WTC11 (cell line): ENCODE measurements at regions not wholly inside any gene's neighbourhood (a gene's known extent, or its start where the extent isn't known, plus 50 kb on each side); places are given as distances from the start of the nearest gene placed in this dataset.

Experiments used
- ATAC-seq: fragments of 200-7000 bp; cut with Tn5 transposase; 2 replicates; pipeline ENCODE4 v1.10.0; 2021; ENCODE audit warnings: mild to moderate bottlenecking, moderate library complexity
- CTCF ChIA-PET: fragments of 300-600 bp; sonication (Branson Sonifier 250); formaldehyde crosslinking; loops from one replicate; lab custom pipeline; 2021; ENCODE audit warnings: antibody characterized with exemption; lab: Charles Lee
- POLR2A ChIA-PET: fragments of 350-600 bp; sonication (Branson Sonifier 250); formaldehyde crosslinking; loops from one replicate; lab custom pipeline; 2021; ENCODE audit warnings: antibody characterized with exemption; lab: Charles Lee
- DNase-seq: peaks from one replicate; pipeline ENCODE4 v3.0.0; 2021; ENCODE audit warnings: low spot score
- H3K27ac Mint-ChIP-seq: 2 replicates; pipeline ENCODE4 v1.8.0; 2021; ENCODE audit warnings: mixed read lengths
- H3K27me3 Mint-ChIP-seq: 2 replicates; pipeline ENCODE4 v1.8.0; 2021; ENCODE audit warnings: low read depth, mild to moderate bottlenecking, moderate library complexity, mixed read lengths
- H3K36me3 Mint-ChIP-seq: 2 replicates; pipeline ENCODE4 v1.8.0; 2021; ENCODE audit warnings: mixed read lengths
- H3K4me1 Mint-ChIP-seq: 2 replicates; pipeline ENCODE4 v1.8.0; 2022; ENCODE audit warnings: mixed read lengths
- H3K4me3 Mint-ChIP-seq: 2 replicates; pipeline ENCODE4 v1.8.0; 2021; ENCODE audit warnings: mild to moderate bottlenecking, moderate library complexity, mixed read lengths
- H3K9me3 Mint-ChIP-seq: 2 replicates; pipeline ENCODE4 v1.8.0; 2021; ENCODE audit warnings: mixed read lengths
- ATF3 ChIP-seq: sonication (generic); formaldehyde crosslinking; conservative IDR thresholded peaks from 2 replicates; pipeline ENCODE4 v1.8.1; 2022; ENCODE audit warnings: mild to moderate bottlenecking, missing genetic modification reagents
- E2F5 ChIP-seq: sonication (generic); formaldehyde crosslinking; IDR thresholded peaks from 2 replicates; pipeline ENCODE4 v1.8.1; 2022; ENCODE audit warnings: mild to moderate bottlenecking, moderate library complexity, missing genetic modification reagents
- ETV6 ChIP-seq: sonication (generic); formaldehyde crosslinking; IDR thresholded peaks from 2 replicates; pipeline ENCODE4 v1.8.1; 2022; ENCODE audit warnings: mild to moderate bottlenecking, missing genetic modification reagents
- FOXK1 ChIP-seq: sonication (generic); formaldehyde crosslinking; IDR thresholded peaks from 2 replicates; pipeline ENCODE4 v1.8.0; 2022; ENCODE audit warnings: mild to moderate bottlenecking, moderate library complexity, missing genetic modification reagents
- GTF2I ChIP-seq: fragments of 250-450 bp; sonication (Bioruptor Pico); conservative IDR thresholded peaks from 2 replicates; pipeline ENCODE4 v1.4.0; 2021; ENCODE audit warnings: mild to moderate bottlenecking
- HMGXB4 ChIP-seq: sonication (generic); formaldehyde crosslinking; IDR thresholded peaks from 2 replicates; pipeline ENCODE4 v1.8.1; 2023; ENCODE audit warnings: mild to moderate bottlenecking, moderate library complexity, missing genetic modification reagents
- MLX ChIP-seq: sonication (generic); formaldehyde crosslinking; IDR thresholded peaks from 2 replicates; pipeline ENCODE4 v1.8.1; 2023; ENCODE audit warnings: mild to moderate bottlenecking, missing genetic modification reagents, moderate library complexity
- NFYB ChIP-seq: sonication (generic); formaldehyde crosslinking; conservative IDR thresholded peaks from 2 replicates; pipeline ENCODE4 v1.8.0; 2022; ENCODE audit warnings: low read depth, missing genetic modification reagents
- NR1H2 ChIP-seq: sonication (generic); formaldehyde crosslinking; IDR thresholded peaks from 2 replicates; pipeline ENCODE4 v1.9.0; 2021; ENCODE audit warnings: mild to moderate bottlenecking, moderate library complexity, missing genetic modification reagents
- OVOL2 ChIP-seq: fragments of 250-450 bp; sonication (Bioruptor Pico); IDR thresholded peaks from 2 replicates; pipeline ENCODE4 v1.9.0; 2021; ENCODE audit warnings: mild to moderate bottlenecking, borderline replicate concordance
- SP1 ChIP-seq: sonication (generic); formaldehyde crosslinking; conservative IDR thresholded peaks from 2 replicates; pipeline ENCODE4 v1.8.1; 2022; ENCODE audit warnings: missing genetic modification reagents
- STAT6 ChIP-seq: sonication (generic); formaldehyde crosslinking; conservative IDR thresholded peaks from 2 replicates; pipeline ENCODE4 v1.8.1; 2023; ENCODE audit warnings: mild to moderate bottlenecking, low read depth, missing genetic modification reagents, moderate library complexity
- TP53 ChIP-seq: sonication (generic); formaldehyde crosslinking; IDR thresholded peaks from 2 replicates; pipeline ENCODE4 v1.8.1; 2023; ENCODE audit warnings: mild to moderate bottlenecking, missing genetic modification reagents
- ZNF281 ChIP-seq: sonication (generic); formaldehyde crosslinking; IDR thresholded peaks from 2 replicates; pipeline ENCODE4 v1.8.0; 2023; ENCODE audit warnings: mild to moderate bottlenecking, missing genetic modification reagents
- ZNF396 ChIP-seq: fragments of 250-450 bp; sonication (Bioruptor Pico); IDR thresholded peaks from 2 replicates; pipeline ENCODE4 v1.8.0; 2021; ENCODE audit warnings: mild to moderate bottlenecking, moderate library complexity, borderline replicate concordance
- ZNF423 ChIP-seq: fragments of 250-450 bp; sonication (Bioruptor Pico); IDR thresholded peaks from 2 replicates; pipeline ENCODE4 v2.1.2; 2022; ENCODE audit warnings: mild to moderate bottlenecking, moderate library complexity
- ZNF425 ChIP-seq: fragments of 250-450 bp; sonication (Bioruptor Pico); conservative IDR thresholded peaks from 2 replicates; pipeline ENCODE4 v1.9.0; 2021; ENCODE audit warnings: mild to moderate bottlenecking
- ZSCAN18 ChIP-seq: fragments of 250-450 bp; sonication (Bioruptor Pico); IDR thresholded peaks from 2 replicates; pipeline ENCODE4 v2.1.2; 2022; ENCODE audit warnings: mild to moderate bottlenecking, moderate library complexity
- TF ChIP-seq, protein P1 (sequence below): sonication (generic); formaldehyde crosslinking; IDR thresholded peaks from 2 replicates; pipeline ENCODE4 v1.8.0; 2022; ENCODE audit warnings: mild to moderate bottlenecking, missing genetic modification reagents
- TF ChIP-seq, protein P2 (sequence below): fragments of 250-450 bp; sonication (Bioruptor Pico); IDR thresholded peaks from 2 replicates; pipeline ENCODE4 v1.8.0; 2021; ENCODE audit warnings: mild to moderate bottlenecking

DNA sequence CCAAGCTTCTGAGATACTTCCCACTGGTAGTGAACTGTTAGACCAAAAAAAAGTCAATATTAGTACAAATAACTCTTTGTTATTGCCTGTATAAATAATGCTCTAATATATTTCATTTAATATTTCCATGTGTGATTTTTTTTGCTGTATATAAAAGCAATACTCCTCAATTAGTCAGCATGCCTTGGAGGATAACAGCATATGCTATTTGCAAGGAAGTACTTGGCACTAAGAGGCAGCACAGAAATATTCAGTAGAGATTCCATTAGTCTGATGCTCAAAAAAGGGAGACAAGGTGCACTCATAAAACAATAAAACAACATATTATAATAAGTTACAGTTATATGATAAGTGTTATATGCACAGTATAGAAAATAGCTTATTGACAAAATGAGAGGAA is 296.6 kb upstream of the MPDZ start:
- Mint-ChIP-seq H3K9me3 (no peaks in the 10 kb centered on the region), H3K27me3 (no peaks in the 10 kb centered on the region), H3K36me3 (no peaks in the 10 kb centered on the region), H3K27ac (no peak overlapping the region), H3K4me3 (no peak overlapping the region), H3K4me1 (peaks cover 39% of the 10 kb centered on the region)
- CTCF ChIA-PET: no interaction called here
- POLR2A ChIA-PET: no interaction called here
- TF ChIP-seq NFYB (CRISPR knock-in tag) (no peak), SP1 (no peak), STAT6 (CRISPR knock-in tag) (no peak), NR1H2 (CRISPR knock-in tag) (no peak), GTF2I (no peak), ZNF281 (CRISPR knock-in tag) (no peak), ATF3 (no peak), E2F5 (CRISPR knock-in tag) (no peak), MLX (no peak), TP53 (CRISPR knock-in tag) (no peak), ZSCAN18 (CRISPR knock-in tag) (no peak), ZNF396 (CRISPR knock-in tag) (no peak), OVOL2 (CRISPR knock-in tag) (no peak), HMGXB4 (CRISPR knock-in tag) (no peak), ZNF423 (CRISPR knock-in tag) (no peak), ETV6 (CRISPR knock-in tag) (no peak), ZNF425 (no peak), FOXK1 (no peak)
- TF ChIP-seq, protein P1, sequence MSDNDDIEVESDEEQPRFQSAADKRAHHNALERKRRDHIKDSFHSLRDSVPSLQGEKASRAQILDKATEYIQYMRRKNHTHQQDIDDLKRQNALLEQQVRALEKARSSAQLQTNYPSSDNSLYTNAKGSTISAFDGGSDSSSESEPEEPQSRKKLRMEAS (CRISPR knock-in tag): no peak
- TF ChIP-seq, protein P2, sequence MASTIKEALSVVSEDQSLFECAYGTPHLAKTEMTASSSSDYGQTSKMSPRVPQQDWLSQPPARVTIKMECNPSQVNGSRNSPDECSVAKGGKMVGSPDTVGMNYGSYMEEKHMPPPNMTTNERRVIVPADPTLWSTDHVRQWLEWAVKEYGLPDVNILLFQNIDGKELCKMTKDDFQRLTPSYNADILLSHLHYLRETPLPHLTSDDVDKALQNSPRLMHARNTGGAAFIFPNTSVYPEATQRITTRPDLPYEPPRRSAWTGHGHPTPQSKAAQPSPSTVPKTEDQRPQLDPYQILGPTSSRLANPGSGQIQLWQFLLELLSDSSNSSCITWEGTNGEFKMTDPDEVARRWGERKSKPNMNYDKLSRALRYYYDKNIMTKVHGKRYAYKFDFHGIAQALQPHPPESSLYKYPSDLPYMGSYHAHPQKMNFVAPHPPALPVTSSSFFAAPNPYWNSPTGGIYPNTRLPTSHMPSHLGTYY (CRISPR knock-in tag): no peak
- DNase-seq (no peak), ATAC-seq (no peak)
